ENCODE measurements at regions not wholly inside any gene's neighbourhood (a gene's known extent, or its start where the extent isn't known, plus 50 kb on each side); places are given as distances from the start of the nearest gene placed in this dataset.

DNA sequence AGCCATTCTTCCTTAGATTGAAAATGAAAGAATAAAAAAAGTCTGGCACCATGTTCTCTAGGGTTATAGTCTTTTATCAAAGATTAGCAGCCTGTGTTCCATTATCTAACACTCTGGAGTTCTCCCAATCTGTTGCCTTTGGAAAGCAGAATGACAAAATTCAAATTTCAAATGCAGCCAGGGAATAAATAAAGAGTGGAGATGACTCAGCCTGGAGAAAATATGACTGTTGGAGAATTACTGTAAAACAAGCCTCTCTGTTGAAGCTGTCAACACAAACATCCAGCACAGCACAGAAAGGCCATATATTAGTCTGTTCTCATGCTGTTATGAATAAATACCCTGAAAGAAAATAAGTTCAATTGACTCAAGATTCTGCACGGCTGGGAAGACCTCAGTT is 650.5 kb upstream of the SLC10A2 start:
- TF ChIP-seq TAF1 (IDR thresholded peaks at IDR 0.05; ENCODE audit: low read depth, low read length) (no peak), SUZ12 (IDR thresholded peaks at IDR 0.05; ENCODE audit: low read length) (no peak), RBBP5 (IDR thresholded peaks at IDR 0.05; ENCODE audit: borderline replicate concordance, low read depth, low read length) (no peak), POLR2A (IDR thresholded peaks at IDR 0.05; ENCODE audit: control extremely low read depth in 1 of 2, low read depth in 2 of 2, low read length in 2 of 2) (no peak), BRCA1 (IDR thresholded peaks at IDR 0.05; ENCODE audit: low read depth, low read length) (no peak), EZH2 (IDR thresholded peaks at IDR 0.05; ENCODE audit: low read depth, low read length, severe bottlenecking) (no peak), SP1 (IDR thresholded peaks at IDR 0.05; ENCODE audit: low read depth, low read length) (no peak), EP300 (IDR thresholded peaks at IDR 0.05; ENCODE audit: borderline replicate concordance in 1 of 2, low read depth in 2 of 2, low read length in 2 of 2) (no peak), POLR2AphosphoS5 (IDR thresholded peaks at IDR 0.05; ENCODE audit: low read depth, low read length) (no peak), RNF2 (IDR thresholded peaks at IDR 0.05; ENCODE audit: borderline replicate concordance, low read depth, low read length, missing control alignments, poor library complexity, severe bottlenecking) (no peak), YY1 (IDR thresholded peaks at IDR 0.05; ENCODE audit: low read depth, low read length) (no peak), CREB1 (IDR thresholded peaks at IDR 0.05) (no peak)
- TF ChIP-seq, protein P1, sequence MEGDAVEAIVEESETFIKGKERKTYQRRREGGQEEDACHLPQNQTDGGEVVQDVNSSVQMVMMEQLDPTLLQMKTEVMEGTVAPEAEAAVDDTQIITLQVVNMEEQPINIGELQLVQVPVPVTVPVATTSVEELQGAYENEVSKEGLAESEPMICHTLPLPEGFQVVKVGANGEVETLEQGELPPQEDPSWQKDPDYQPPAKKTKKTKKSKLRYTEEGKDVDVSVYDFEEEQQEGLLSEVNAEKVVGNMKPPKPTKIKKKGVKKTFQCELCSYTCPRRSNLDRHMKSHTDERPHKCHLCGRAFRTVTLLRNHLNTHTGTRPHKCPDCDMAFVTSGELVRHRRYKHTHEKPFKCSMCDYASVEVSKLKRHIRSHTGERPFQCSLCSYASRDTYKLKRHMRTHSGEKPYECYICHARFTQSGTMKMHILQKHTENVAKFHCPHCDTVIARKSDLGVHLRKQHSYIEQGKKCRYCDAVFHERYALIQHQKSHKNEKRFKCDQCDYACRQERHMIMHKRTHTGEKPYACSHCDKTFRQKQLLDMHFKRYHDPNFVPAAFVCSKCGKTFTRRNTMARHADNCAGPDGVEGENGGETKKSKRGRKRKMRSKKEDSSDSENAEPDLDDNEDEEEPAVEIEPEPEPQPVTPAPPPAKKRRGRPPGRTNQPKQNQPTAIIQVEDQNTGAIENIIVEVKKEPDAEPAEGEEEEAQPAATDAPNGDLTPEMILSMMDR (IDR thresholded peaks at IDR 0.05; ENCODE audit: control extremely low read depth in 1 of 3, insufficient read depth in 1 of 3, low read depth in 1 of 3, low read length in 3 of 3) = no peak
- TF ChIP-seq, protein P2, sequence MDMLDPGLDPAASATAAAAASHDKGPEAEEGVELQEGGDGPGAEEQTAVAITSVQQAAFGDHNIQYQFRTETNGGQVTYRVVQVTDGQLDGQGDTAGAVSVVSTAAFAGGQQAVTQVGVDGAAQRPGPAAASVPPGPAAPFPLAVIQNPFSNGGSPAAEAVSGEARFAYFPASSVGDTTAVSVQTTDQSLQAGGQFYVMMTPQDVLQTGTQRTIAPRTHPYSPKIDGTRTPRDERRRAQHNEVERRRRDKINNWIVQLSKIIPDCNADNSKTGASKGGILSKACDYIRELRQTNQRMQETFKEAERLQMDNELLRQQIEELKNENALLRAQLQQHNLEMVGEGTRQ (IDR thresholded peaks at IDR 0.05; ENCODE audit: low read length) = no peak
